ENCODE measurements at regions not wholly inside any gene's neighbourhood (a gene's known extent, or its start where the extent isn't known, plus 50 kb on each side); places are given as distances from the start of the nearest gene placed in this dataset.

DNA sequence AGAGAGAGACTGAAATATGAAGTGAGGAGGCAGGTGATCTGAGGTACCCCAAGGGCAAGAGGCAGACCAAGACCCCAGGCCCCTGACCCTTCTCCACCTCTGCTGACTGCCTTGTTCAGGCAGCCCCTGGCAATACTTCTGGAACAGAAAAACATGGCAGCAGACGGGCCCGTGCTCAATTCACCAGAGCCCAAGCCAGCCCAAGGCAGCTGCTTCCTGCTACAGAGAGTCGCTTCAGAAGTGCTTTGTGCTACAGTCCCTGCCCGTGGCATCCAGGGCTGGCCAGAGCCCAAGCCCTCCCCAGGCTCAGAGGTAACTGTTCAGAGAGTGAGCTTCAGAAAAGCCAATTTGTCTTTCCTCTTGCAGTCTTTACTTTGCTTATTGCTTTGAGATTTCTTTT is 151.4 kb upstream of the FSTL4 start:
- TF ChIP-seq TARDBP (IDR thresholded peaks at IDR 0.05) (no peak), FOXA1 (IDR thresholded peaks at IDR 0.05) (no peak), HDGF (IDR thresholded peaks at IDR 0.05; ENCODE audit: borderline replicate concordance) (no peak), FOXK2 (IDR thresholded peaks at IDR 0.05) (no peak), ARNT (IDR thresholded peaks at IDR 0.05) (no peak), BHLHE40 (IDR thresholded peaks at IDR 0.05; ENCODE audit: borderline replicate concordance) (no peak)
- TF ChIP-seq, protein P1, sequence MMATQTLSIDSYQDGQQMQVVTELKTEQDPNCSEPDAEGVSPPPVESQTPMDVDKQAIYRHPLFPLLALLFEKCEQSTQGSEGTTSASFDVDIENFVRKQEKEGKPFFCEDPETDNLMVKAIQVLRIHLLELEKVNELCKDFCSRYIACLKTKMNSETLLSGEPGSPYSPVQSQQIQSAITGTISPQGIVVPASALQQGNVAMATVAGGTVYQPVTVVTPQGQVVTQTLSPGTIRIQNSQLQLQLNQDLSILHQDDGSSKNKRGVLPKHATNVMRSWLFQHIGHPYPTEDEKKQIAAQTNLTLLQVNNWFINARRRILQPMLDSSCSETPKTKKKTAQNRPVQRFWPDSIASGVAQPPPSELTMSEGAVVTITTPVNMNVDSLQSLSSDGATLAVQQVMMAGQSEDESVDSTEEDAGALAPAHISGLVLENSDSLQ (IDR thresholded peaks at IDR 0.05), result no peak

Measured in HEK293T (cell line).